IPS DF 6.9 (cell line): ENCODE measurements at regions not wholly inside any gene's neighbourhood (a gene's known extent, or its start where the extent isn't known, plus 50 kb on each side); places are given as distances from the start of the nearest gene placed in this dataset.

Source experiments
- DNase-seq: peaks from one replicate; pipeline ENCODE4 v3.0.0-alpha.2; 2013; ENCODE audit warnings: low read depth, low spot score
- H3K27ac ChIP-seq: one replicate; pipeline ENCODE4 v1.5.1; 2013; ENCODE audit warnings: low read length, control low read depth
- H3K27me3 ChIP-seq: 2 replicates; pipeline ENCODE4 v1.6.1; 2013; ENCODE audit warnings: mild to moderate bottlenecking, low read length; ENCODE audit not compliant: control insufficient read depth, insufficient read depth
- H3K36me3 ChIP-seq: 2 replicates; pipeline ENCODE4 v1.6.1; 2013; ENCODE audit warnings: low read length; ENCODE audit not compliant: control insufficient read depth, insufficient read depth
- H3K4me1 ChIP-seq: 2 replicates; pipeline ENCODE4 v1.6.1; 2013; ENCODE audit warnings: low read length; ENCODE audit not compliant: control insufficient read depth, insufficient read depth
- H3K4me3 ChIP-seq: 2 replicates; pipeline ENCODE4 v1.5.1; 2013; ENCODE audit warnings: mild to moderate bottlenecking, low read length
- H3K9me3 ChIP-seq: 2 replicates; pipeline ENCODE4 v1.6.1; 2013; ENCODE audit warnings: low read length, inconsistent platforms; ENCODE audit not compliant: control insufficient read depth, insufficient read depth
- WGBS: extraction: QIAGEN DNeasy Blood & Tissue Kit; methylation state at CpG from one replicate; pipeline ENCODE4 v1.1.7; 2013; ENCODE audit warnings: mixed read lengths, missing lambda C conversion rate; ENCODE audit not compliant: insufficient read length, insufficient coverage; 5-methylcytosine and 5-hydroxymethylcytosine counted together

DNA sequence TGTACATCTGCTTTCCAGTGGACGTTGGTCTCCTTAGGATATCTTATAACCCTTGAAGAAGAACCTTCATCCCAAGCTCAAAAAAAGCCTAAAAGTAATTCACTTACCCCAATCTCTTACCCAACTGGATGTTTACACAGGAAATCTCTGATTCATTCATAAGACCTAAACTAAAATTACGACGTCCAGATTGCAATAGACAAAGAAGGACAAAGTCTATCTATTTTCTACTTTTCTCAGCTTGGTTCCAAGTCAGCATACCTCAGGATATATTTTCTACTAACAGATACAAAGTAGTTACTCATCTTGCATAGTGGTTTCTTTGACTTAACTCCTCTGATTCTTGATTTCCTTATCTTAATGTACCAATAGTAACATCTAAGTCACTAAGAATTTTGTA lies 669.9 kb downstream of the OTOL1 start:
- Histone ChIP-seq H3K27me3 (no peaks in the 10 kb centered on the region), H3K4me3 (no peak overlapping the region), H3K4me1 (no peaks in the 10 kb centered on the region), H3K9me3 (no peaks in the 10 kb centered on the region), H3K27ac (no peak overlapping the region), H3K36me3 (no peaks in the 10 kb centered on the region)
- DNase-seq, result no peak
- no CpG with 5 or more reads among the region's 3 CpGs for WGBS

DNA sequence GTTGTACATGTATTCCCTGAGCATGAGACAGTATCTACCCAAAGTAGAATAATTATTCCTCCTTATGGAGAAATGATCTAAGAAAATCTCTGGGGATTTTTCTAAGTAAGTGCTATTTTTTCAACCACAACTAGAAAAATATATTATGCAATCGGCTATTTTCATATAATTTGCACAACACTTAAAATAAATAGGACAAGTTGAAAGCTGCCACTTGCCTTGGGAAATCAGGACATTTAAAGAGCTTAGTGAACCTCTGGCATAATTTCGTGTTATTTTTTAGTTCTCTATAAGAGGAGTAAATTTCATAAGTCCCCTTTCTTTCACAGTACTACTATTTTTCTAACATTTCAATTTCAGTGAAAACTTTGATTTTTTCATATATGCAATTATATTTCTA lies 672.1 kb downstream of the OTOL1 start:
- H3K27ac ChIP-seq, result no peak overlapping the region
- WGBS, result no CpG with 5 or more reads among the region's 2 CpGs
- no peaks in the 10 kb centered on the region for H3K36me3 ChIP-seq
- no peaks in the 10 kb centered on the region for H3K4me1 ChIP-seq
- no peak overlapping the region for H3K4me3 ChIP-seq
- no peak for DNase-seq
- H3K27me3 ChIP-seq, result no peaks in the 10 kb centered on the region
- no peaks in the 10 kb centered on the region for H3K9me3 ChIP-seq

DNA sequence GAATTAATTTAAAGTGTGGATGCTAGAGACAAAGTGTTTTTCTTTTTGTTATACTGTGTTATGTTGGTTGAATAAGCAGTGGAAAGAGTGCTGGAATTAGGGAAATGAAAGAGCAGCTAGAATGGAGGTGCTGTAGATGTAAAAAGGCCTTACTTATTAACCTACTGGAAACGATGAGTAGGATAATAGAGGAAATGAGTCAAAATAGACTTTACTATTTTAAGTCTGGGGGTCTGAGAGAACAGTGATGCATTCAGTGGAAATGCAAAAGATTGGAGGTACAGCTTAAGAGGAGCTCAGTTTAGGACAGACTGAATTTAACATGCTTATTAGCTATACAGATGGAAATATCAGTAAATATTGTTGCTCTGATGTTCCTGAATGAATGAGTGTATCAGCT lies 674.0 kb downstream of the OTOL1 start:
- no peaks in the 10 kb centered on the region for H3K4me1 ChIP-seq
- no peak overlapping the region for H3K4me3 ChIP-seq
- H3K36me3 ChIP-seq, result no peaks in the 10 kb centered on the region
- H3K27ac ChIP-seq, result no peak overlapping the region
- no CpG with 5 or more reads among the region's 1 CpG for WGBS
- H3K27me3 ChIP-seq, result no peaks in the 10 kb centered on the region
- H3K9me3 ChIP-seq, result no peaks in the 10 kb centered on the region
- DNase-seq, result no peak

DNA sequence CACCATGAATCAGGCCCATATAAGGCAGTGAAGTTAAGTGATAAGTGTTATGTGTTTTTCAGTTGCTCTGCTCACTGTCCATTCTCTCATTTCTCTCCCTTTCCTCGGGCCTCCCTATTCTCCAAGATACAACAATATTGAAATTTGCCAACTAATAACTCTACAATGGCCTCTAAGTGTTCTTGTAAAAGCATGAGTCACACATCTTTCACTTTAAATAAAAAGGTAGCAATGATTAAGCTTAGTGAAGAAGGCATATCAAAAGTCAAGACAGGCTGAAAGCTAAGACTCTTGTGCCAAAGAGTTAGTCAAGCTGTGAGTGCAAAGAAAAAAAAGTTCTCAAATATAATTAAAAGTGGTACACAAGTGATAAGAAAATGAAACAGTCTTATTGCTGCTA lies 675.4 kb downstream of the OTOL1 start:
- no CpG with 5 or more reads among the region's 1 CpG for WGBS

DNA sequence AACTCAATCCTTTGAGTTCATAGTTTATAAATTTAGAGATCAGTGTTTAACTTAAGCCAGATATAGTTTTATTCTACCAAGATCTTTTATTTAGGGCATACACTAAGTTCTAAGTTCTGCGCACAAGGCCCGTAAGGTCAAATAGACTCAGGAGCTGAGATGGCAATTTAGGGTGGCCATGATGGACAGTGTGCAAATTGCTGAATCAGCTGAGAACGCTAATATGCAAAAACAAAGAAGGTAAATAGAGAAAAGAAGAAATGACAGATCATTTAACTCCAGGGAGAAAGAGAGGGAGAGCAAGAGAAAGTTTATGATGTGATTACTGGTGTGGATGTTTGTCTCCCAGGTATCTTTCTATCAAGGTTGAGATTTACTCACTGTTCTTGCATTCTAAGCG lies 678.5 kb downstream of the OTOL1 start:
- no peaks in the 10 kb centered on the region for H3K9me3 ChIP-seq
- no CpG with 5 or more reads among the region's 4 CpGs for WGBS
- no peak overlapping the region for H3K4me3 ChIP-seq
- DNase-seq, result no peak
- H3K4me1 ChIP-seq, result no peaks in the 10 kb centered on the region
- no peaks in the 10 kb centered on the region for H3K36me3 ChIP-seq
- no peak overlapping the region for H3K27ac ChIP-seq
- no peaks in the 10 kb centered on the region for H3K27me3 ChIP-seq

More for the DNA sequence above, 675.4 kb downstream of the OTOL1 start:
- no peak for DNase-seq
- Histone ChIP-seq H3K4me1 (no peaks in the 10 kb centered on the region), H3K9me3 (no peaks in the 10 kb centered on the region), H3K27ac (no peak overlapping the region), H3K4me3 (no peak overlapping the region), H3K27me3 (no peaks in the 10 kb centered on the region), H3K36me3 (no peaks in the 10 kb centered on the region)

DNA sequence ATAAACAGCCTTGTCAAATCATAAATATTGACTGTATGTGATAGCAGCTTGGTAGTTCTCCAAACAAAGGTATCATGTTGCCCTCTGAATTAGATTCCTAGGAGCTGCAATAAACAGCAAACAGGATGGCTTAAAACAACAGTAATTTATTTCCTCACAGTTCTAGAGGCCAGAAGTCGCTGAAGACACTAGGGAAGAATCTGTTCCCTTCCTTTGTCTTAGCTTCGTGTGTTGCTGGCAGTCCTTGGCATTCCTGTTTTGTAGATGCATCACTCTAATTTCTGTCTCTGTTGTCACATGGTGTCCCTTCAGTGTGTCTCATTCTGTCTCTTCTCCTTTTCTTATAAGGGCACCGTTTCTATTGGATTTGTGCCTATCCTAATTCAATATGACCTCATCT lies 679.3 kb downstream of the OTOL1 start:
- no CpG with 5 or more reads among the region's 3 CpGs for WGBS
- H3K4me3 ChIP-seq, result no peak overlapping the region
- H3K27ac ChIP-seq, result no peak overlapping the region
- H3K36me3 ChIP-seq, result no peaks in the 10 kb centered on the region
- no peak for DNase-seq
- H3K4me1 ChIP-seq, result no peaks in the 10 kb centered on the region
- H3K9me3 ChIP-seq, result no peaks in the 10 kb centered on the region
- H3K27me3 ChIP-seq, result no peaks in the 10 kb centered on the region

DNA sequence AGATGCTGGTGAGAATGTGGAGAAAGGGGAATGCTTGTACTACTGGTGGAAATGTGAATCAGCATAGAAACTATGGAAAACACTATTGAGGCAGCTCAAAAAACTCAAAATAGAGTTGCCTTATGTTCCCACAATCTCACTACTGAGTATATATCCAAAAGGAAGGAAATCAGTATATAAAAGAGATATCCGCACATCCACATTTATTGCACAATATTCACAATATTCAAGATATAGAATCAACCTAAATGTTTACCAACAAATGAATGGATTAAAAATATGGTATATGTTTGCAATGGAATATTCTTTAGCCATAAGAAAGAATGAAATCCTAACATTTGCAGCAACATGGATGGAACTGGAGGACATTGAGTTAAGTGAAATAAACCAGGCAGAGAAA lies 686.8 kb downstream of the OTOL1 start:
- H3K36me3 ChIP-seq, result peaks cover 2% of the 10 kb centered on the region; the same call in 1 of the 2 replicates
- WGBS, result no CpG with 5 or more reads among the region's 1 CpG
- no peak overlapping the region for H3K4me3 ChIP-seq
- no peaks in the 10 kb centered on the region for H3K27me3 ChIP-seq
- no peaks in the 10 kb centered on the region for H3K4me1 ChIP-seq
- H3K9me3 ChIP-seq, result no peaks in the 10 kb centered on the region
- DNase-seq, result no peak
- H3K27ac ChIP-seq, result no peak overlapping the region

DNA sequence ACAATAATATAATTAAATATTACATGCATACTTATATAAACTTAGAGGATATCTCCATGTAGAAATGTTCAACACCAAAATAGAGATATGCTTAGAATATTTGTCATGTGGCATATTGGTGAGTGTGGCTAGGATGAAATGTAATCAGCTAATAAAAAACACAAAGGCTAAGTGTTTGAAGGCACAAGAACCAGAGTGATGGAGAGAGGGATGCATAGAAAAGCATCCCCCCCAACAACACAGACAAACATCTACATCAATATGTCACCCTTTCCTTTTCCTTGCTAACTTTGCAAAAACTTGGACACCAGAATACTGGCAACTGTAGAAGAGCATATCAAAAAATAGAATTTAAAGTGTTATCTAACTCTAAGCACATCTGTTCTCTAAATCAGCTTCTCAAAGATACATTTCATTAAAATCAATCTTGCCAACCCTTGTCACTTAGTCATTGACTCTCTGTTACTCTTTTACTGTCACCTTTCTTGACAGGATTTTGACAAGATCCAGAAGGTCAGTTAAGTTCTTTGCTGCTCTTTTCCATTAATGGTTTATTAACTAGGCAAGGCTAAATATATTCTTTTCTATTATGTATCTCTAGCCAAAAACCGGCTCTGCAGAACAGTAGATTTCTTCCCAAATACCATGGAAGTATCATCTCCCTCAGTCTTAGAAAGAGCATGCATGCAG lies 695.9 kb downstream of the OTOL1 start:
- H3K9me3 ChIP-seq, result no peaks in the 10 kb centered on the region

DNA sequence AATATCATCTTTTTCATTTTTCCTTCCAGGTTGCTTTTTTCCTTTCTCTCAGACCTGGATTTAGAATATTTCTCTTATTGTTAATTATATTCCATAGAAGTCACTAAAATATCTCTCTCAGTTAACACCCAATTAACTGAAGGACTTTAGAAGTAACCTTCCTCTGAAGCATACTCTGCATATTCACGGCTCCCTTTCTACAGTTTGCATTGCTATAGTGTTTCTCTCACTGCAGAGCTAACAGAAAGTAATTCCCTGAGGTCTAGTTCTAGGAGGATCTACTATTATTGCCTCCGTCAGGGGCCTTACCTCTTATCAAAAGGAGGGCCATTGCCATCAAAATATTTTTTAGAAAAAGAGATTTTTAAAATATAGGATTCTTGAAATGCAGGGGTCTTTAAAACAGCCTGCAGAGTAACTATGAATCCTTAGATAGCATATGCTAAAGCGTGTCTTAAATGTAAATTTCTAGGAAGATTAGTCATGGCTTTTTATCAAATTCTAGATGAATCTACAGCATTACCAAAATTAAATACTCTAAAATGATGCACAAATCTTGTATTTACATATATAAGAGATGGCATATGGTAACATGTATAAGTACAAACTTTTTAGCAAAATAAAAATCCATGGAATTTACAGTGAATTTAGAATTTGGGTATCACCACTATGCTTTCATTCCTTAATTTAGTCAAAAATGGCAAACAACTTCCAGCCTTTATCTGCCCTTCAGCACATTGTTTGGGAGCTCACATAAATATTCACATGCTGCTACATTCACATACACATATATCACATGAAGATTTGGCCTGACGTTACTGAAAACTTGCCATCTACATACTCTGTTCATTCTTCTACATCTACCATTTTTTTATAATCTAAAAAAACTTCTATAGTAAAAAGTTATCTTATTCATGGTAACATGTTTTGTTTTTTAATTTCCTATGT lies 696.8 kb downstream of the OTOL1 start:
- no peaks in the 10 kb centered on the region for H3K9me3 ChIP-seq
- H3K4me3 ChIP-seq, result no peak overlapping the region
- DNase-seq, result no peak
- no peak overlapping the region for H3K27ac ChIP-seq
- no peaks in the 10 kb centered on the region for H3K27me3 ChIP-seq
- WGBS, result 100% methylated on average over 1 of the region's 4 CpGs
- H3K36me3 ChIP-seq, result no peaks in the 10 kb centered on the region
- H3K4me1 ChIP-seq, result no peaks in the 10 kb centered on the region

More for the DNA sequence above, 695.9 kb downstream of the OTOL1 start:
- no CpG with 5 or more reads among the region's 1 CpG for WGBS
- Histone ChIP-seq H3K4me1 (no peaks in the 10 kb centered on the region), H3K4me3 (no peak overlapping the region), H3K27ac (no peak overlapping the region), H3K36me3 (no peaks in the 10 kb centered on the region), H3K27me3 (no peaks in the 10 kb centered on the region)
- DNase-seq, result no peak

DNA sequence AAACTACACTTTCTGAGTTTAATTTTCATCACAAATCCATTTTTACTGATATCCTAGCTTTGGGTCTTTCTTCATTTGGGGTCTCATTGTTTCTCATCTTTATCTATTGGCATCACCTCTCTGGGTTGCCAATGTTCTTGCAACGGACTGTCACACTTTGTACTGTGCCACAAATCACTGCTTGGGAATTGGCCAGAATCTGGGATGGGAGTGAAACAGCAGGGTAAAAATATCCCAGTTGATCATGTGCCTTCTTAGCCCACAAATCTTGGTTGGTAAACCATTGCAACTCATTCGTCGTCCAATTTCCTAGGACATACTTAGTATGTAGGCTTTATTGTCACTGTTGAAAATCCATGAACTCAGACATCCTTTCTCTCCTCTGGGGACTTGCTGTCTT lies 698.5 kb downstream of the OTOL1 start:
- no peak for DNase-seq
- no CpG with 5 or more reads among the region's 3 CpGs for WGBS
- Histone ChIP-seq H3K4me3 (no peak overlapping the region), H3K9me3 (no peaks in the 10 kb centered on the region), H3K4me1 (no peaks in the 10 kb centered on the region), H3K27me3 (no peaks in the 10 kb centered on the region), H3K36me3 (no peaks in the 10 kb centered on the region), H3K27ac (no peak overlapping the region)
